NCI-H2227 treated with DMSO at 0.1 percent for 48 hours (cell line): ENCODE measurements at regions not wholly inside any gene's neighbourhood (a gene's known extent, or its start where the extent isn't known, plus 50 kb on each side); places are given as distances from the start of the nearest gene placed in this dataset.
A peak's percentile ranks its signal among the peaks of the same experiment; 100 is the strongest.

ENCODE experiments used
- DNase-seq: peaks from one replicate; lab custom pipeline; 2025; lab: John Stamatoyannopoulos, UW

- DNase-seq: no peak
These were observed 72.8 kb upstream of the ARHGAP5 start for GRCh38 chr14:32004300-32004699.

GRCh38 chr14:32005628-32006027 lies 71.5 kb upstream of the ARHGAP5 start:
- no peak for DNase-seq

GRCh38 chr14:32006263-32007110 lies 70.6 kb upstream of the ARHGAP5 start:
- no peak for DNase-seq

GRCh38 chr14:32007755-32008362 lies 69.2 kb upstream of the ARHGAP5 start:
- DNase-seq: no peak

- no peak for DNase-seq
These were observed 68.4 kb upstream of the ARHGAP5 start for GRCh38 chr14:32008602-32009193.

- DNase-seq: no peak
These were observed 67.7 kb upstream of the ARHGAP5 start for GRCh38 chr14:32009221-32009975.

- DNase-seq: no peak
These were observed 67.0 kb upstream of the ARHGAP5 start for GRCh38 chr14:32009976-32010581.

- DNase-seq: no peak
These were observed 66.4 kb upstream of the ARHGAP5 start for GRCh38 chr14:32010604-32011125.

- DNase-seq: no peak
These were observed 65.9 kb upstream of the ARHGAP5 start for GRCh38 chr14:32011225-32011624.

GRCh38 chr14:32012062-32012461 lies 65.0 kb upstream of the ARHGAP5 start:
- DNase-seq: no peak

- DNase-seq: no peak
These were observed 64.5 kb upstream of the ARHGAP5 start for GRCh38 chr14:32012571-32012970.

GRCh38 chr14:32013083-32013482 lies 64.0 kb upstream of the ARHGAP5 start:
- DNase-seq: no peak

- peak; percentile 49 for DNase-seq
These were observed 63.0 kb upstream of the ARHGAP5 start for GRCh38 chr14:32014057-32014456.

GRCh38 chr14:32014498-32014897 lies 62.6 kb upstream of the ARHGAP5 start:
- no peak for DNase-seq

GRCh38 chr14:32015166-32015565 lies 61.9 kb upstream of the ARHGAP5 start:
- no peak for DNase-seq

GRCh38 chr14:32017587-32017986 lies 59.5 kb upstream of the ARHGAP5 start:
- no peak for DNase-seq

- no peak for DNase-seq
These were observed 58.6 kb upstream of the ARHGAP5 start for GRCh38 chr14:32018391-32019092.

- no peak for DNase-seq
These were observed 57.8 kb upstream of the ARHGAP5 start for GRCh38 chr14:32019276-32019675.

- DNase-seq: no peak
These were observed 56.2 kb upstream of the ARHGAP5 start for GRCh38 chr14:32020882-32021281.

- no peak for DNase-seq
These were observed 55.8 kb upstream of the ARHGAP5 start for GRCh38 chr14:32021341-32021740.

- no peak for DNase-seq
These were observed 54.6 kb upstream of the ARHGAP5 start for GRCh38 chr14:32022525-32022924.
